H7 (cell line): ENCODE measurements at regions not wholly inside any gene's neighbourhood (a gene's known extent, or its start where the extent isn't known, plus 50 kb on each side); places are given as distances from the start of the nearest gene placed in this dataset.
"Not testable (repeated sequence)": the region's sequence is repeated elsewhere in the genome, so short reads cannot be mapped to it uniquely, and the experiment has no call there.

Source experiments
- DNase-seq: peaks from one replicate; pipeline ENCODE4 v3.0.0; 2012
- H3K27me3 ChIP-seq: 2 replicates; pipeline ENCODE4 v1.6.0; 2011; ENCODE audit warnings: mild to moderate bottlenecking, low read length; ENCODE audit not compliant: control insufficient read depth, insufficient read depth
- H3K36me3 ChIP-seq: replicated peaks from 2 replicates; pipeline ENCODE4 v1.5.1; 2011; ENCODE audit warnings: low read length; ENCODE audit not compliant: control insufficient read depth, insufficient read depth
- H3K4me3 ChIP-seq: 2 replicates; pipeline ENCODE4 v1.5.1; 2011; ENCODE audit warnings: low read depth, mild to moderate bottlenecking, control low read depth, low read length, moderate library complexity; ENCODE audit not compliant: insufficient read depth

- no peaks in the 10 kb centered on the region for H3K27me3 ChIP-seq
- H3K36me3 ChIP-seq = no peaks in the 10 kb centered on the region
- DNase-seq = no peak
- no peak overlapping the region for H3K4me3 ChIP-seq
These were observed 147.5 kb upstream of the SMIM31 start for GRCh38 chr4:164606478-164606877.

GRCh38 chr4:164613256-164613655 is 140.7 kb upstream of the SMIM31 start:
- Histone ChIP-seq H3K36me3 (no peaks in the 10 kb centered on the region), H3K27me3 (no peaks in the 10 kb centered on the region), H3K4me3 (no peak overlapping the region)
- DNase-seq = no peak

DNA sequence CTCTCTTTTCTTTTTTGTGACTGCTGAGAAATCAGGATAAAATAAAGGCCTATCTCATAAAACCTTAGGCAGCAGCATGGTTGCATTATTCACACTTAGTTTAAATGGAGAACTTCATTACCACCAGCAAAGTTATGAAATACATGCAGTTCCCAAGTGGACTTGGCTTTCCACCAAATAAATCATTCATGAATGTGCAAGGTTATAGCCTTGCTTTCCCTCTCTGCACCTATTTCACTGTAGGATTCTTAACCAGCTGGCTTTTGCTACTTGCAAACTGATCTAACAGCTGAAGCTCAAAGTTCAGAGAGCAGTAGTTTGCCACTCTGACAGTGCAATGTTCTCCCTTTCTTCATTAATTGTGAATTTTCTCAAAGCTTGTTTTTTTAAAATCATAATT is 140.1 kb upstream of the SMIM31 start:
- H3K4me3 ChIP-seq = no peak overlapping the region
- H3K27me3 ChIP-seq = no peaks in the 10 kb centered on the region
- no peaks in the 10 kb centered on the region for H3K36me3 ChIP-seq
- DNase-seq = no peak

DNA sequence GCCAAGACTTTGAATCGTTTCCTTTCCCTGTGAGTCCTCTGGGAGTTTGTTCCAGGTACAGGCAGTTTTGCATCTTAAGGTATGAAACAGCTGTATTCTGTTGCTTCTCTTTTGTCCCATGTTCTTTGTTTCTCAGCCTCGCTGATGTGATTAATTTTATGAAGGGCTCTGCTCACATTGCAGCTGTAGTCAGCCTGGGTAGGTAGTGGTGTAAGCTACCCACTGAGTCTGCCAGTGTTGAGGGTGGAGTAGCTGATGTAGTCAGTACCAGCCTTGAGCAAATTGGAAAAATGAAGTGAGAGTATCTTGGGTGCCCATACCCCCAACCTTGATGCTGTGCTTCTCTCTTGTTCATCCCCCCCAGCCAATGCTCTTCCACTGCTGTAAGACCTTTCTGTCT is 139.6 kb upstream of the SMIM31 start:
- Histone ChIP-seq H3K27me3 (no peaks in the 10 kb centered on the region), H3K36me3 (no peaks in the 10 kb centered on the region), H3K4me3 (no peak overlapping the region)
- DNase-seq = no peak

DNA sequence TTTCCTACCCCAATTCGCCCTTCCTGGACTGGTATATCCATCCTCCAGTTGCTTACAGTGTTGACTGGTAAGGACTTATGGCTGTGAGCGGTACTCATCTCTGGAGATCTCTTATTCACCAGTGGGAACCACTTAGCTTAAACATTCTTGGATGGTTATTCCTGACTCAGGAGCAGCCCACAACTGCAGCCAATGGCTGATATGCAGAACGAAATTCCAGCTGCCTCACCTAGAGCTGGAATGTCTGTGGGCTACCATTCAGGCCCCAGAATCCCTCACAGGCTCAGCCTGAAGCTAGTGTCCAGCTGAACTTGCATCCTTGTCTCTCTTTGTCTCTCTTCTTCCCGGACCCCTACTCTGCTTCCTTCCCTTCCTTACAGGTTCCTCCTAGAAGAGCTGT is 138.9 kb upstream of the SMIM31 start:
- Histone ChIP-seq H3K4me3 (no peak overlapping the region), H3K27me3 (no peaks in the 10 kb centered on the region), H3K36me3 (no peaks in the 10 kb centered on the region)
- DNase-seq = no peak

GRCh38 chr4:164615964-164616363 is 138.0 kb upstream of the SMIM31 start:
- Histone ChIP-seq H3K36me3 (no peaks in the 10 kb centered on the region), H3K27me3 (no peaks in the 10 kb centered on the region), H3K4me3 (no peak overlapping the region)
- no peak for DNase-seq

DNA sequence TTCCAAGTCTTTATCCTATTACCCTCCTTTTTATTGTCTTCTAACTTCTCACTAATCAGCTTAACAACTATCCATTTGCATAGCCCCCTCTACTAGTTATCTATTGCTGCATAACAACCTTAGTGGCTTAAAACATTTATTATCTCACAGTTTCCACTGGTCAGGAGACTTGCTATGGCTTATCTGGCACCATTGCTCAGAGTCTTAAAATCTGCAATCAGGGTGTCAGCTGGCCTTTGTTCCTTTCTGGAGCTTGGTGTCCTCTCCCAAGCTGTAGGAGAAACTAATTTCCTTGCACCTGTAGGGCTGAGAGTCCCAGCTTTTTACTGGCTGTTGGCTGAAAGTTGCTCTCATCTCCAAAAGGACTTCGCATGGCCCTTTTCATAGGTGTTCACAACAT is 137.0 kb upstream of the SMIM31 start:
- Histone ChIP-seq H3K27me3 (no peaks in the 10 kb centered on the region), H3K4me3 (no peak overlapping the region), H3K36me3 (no peaks in the 10 kb centered on the region)
- no peak for DNase-seq

- Histone ChIP-seq H3K36me3 (no peaks in the 10 kb centered on the region), H3K27me3 (no peaks in the 10 kb centered on the region), H3K4me3 (no peak overlapping the region)
- no peak for DNase-seq
These were observed 136.5 kb upstream of the SMIM31 start for GRCh38 chr4:164617426-164617825.

DNA sequence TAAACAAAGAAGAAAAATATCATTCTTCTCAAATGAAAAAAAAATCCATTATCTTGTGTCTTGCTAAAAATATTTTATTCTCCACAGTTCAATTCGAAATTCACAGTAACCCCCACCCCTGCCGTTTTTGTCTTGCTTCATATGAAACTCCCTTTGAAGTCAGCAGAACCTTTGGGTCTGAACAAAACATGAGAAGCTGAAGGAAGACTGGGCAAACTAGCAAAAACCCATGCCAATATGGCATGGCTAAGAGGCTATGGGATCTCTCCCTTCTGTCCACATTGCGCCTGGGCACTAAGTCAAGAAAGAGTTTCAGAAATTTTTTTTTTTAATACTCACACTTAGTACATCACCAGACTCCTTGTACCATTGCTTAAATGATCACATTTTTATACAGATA is 136.0 kb upstream of the SMIM31 start:
- no peaks in the 10 kb centered on the region for H3K36me3 ChIP-seq
- no peak overlapping the region for H3K4me3 ChIP-seq
- DNase-seq = no peak
- H3K27me3 ChIP-seq = no peaks in the 10 kb centered on the region

- no peak for DNase-seq
- no peak overlapping the region for H3K4me3 ChIP-seq
- no peaks in the 10 kb centered on the region for H3K27me3 ChIP-seq
- H3K36me3 ChIP-seq = no peaks in the 10 kb centered on the region
These were observed 131.9 kb upstream of the SMIM31 start for GRCh38 chr4:164621886-164622521.

DNA sequence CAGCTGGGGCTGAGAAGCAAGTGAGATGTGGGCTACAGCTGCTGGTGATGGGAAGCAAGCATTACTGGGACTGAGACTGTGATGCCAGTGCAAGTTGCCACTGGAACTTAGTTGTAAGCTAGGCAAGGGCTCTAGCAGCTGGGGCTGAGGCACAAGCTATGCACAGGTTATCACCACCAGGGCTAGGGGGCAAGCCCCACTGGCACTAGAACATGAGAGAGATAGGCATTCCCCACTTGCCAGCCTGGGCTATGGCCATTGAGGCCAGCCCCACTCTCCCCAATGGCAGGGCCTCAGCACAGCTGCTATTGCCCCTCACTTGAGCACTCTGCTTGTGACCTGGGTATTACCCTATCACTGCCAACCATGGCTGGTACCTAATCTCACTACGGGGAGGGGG is 130.8 kb upstream of the SMIM31 start:
- H3K27me3 ChIP-seq = no peaks in the 10 kb centered on the region
- no peak for DNase-seq

DNA sequence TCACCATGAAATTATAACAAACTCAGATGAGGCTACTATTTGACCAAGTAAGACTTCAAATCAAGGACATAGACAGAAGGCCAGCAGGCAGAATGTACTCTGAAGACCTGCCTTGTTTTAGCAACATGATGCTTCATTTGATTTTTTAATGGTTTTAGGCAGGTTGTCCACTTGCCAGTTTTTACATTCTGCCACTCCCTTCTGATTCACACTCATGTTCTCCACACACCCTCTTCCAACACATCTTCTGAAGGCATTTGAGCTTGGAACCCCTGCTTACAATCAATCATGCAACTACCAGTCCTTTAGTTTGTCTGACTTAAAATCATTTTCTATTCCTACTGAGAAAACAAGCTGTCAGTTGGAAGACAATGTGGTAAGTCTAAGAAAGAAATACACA is 114.9 kb upstream of the SMIM31 start:
- H3K4me3 ChIP-seq = no peak overlapping the region
- no peak for DNase-seq
- H3K36me3 ChIP-seq = no peaks in the 10 kb centered on the region
- H3K27me3 ChIP-seq = no peaks in the 10 kb centered on the region

More for the DNA sequence above, 130.8 kb upstream of the SMIM31 start:
- no peaks in the 10 kb centered on the region for H3K36me3 ChIP-seq
- H3K4me3 ChIP-seq = no peak overlapping the region

- no peak for DNase-seq
- Histone ChIP-seq H3K4me3 (no peak overlapping the region), H3K36me3 (no peaks in the 10 kb centered on the region), H3K27me3 (no peaks in the 10 kb centered on the region)
These were observed 105.6 kb upstream of the SMIM31 start for GRCh38 chr4:164648151-164648848.

DNA sequence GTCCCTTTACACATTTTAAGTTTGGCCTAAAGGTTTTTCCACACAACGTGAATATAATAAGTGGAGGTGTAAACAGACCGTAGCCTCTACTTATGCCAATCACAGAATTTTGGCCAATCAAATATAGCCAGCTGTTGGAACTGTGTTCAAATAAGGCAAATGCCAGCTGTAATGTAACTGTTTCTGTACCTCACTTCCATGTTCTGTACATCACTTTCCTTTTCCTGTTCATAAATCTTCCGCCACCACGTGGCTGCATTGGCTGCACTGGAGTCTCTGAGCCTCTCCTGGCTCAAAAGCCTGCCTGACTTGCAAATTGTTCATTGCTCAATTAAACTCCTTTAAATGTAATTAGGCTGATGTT is 105.1 kb upstream of the SMIM31 start:
- Histone ChIP-seq H3K27me3 (no peaks in the 10 kb centered on the region), H3K36me3 (no peaks in the 10 kb centered on the region), H3K4me3 (no peak overlapping the region)
- no peak for DNase-seq

DNA sequence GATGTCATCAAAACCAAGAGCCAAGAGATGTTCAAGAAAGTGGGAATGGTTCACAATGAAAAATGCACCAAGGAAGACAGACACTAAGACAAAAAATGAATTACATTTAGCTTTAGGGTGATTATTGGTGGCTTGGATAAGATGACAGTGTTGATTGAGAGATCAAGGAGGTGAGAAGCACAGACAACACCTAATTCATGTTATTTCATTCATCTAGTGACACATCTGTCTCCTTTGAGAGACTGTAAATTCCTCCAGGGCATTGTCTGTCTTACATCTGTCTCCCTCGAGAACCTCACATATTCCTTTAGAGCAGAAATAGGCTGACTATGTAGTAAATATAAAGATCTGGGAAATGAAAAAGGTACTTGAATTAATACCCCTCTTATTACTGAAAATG is 94.2 kb upstream of the SMIM31 start:
- DNase-seq = no peak
- Histone ChIP-seq H3K4me3 (no peak overlapping the region), H3K36me3 (no peaks in the 10 kb centered on the region), H3K27me3 (no peaks in the 10 kb centered on the region)

- not testable (repeated sequence) for H3K27me3 ChIP-seq, DNase-seq, H3K4me3 ChIP-seq, H3K36me3 ChIP-seq
These were observed 77.8 kb upstream of the SMIM31 start for GRCh38 chr4:164676152-164676551.
